BE2C (cell line): ENCODE measurements at regions not wholly inside any gene's neighbourhood (a gene's known extent, or its start where the extent isn't known, plus 50 kb on each side); places are given as distances from the start of the nearest gene placed in this dataset.

Source experiments
- DNase-seq: peaks from one replicate; pipeline ENCODE4 v3.0.0-alpha.2; 2020
- H3K27me3 ChIP-seq: fragments of 250-450 bp; sonication (Bioruptor Pico); 2 replicates; pipeline ENCODE4 v1.5.1; 2020; ENCODE audit warnings: mild to moderate bottlenecking
- H3K36me3 ChIP-seq: fragments of 250-450 bp; sonication (Bioruptor Pico); 2 replicates; pipeline ENCODE4 v1.5.1; 2020; ENCODE audit warnings: mild to moderate bottlenecking
- H3K4me1 ChIP-seq: fragments of 250-450 bp; sonication (Bioruptor Pico); 2 replicates; pipeline ENCODE4 v1.5.1; 2020
- H3K4me3 ChIP-seq: 2 replicates; pipeline ENCODE4 v1.5.1; 2011; ENCODE audit warnings: low read depth, low read length
- H3K9me3 ChIP-seq: fragments of 250-450 bp; sonication (Bioruptor Pico); 2 replicates; pipeline ENCODE4 v1.5.1; 2020
- TF ChIP-seq, protein P1 (sequence below): IDR thresholded peaks from 2 replicates; pipeline ENCODE4 v1.5.1; 2012; ENCODE audit warnings: mild to moderate bottlenecking, low read depth, low read length

DNA sequence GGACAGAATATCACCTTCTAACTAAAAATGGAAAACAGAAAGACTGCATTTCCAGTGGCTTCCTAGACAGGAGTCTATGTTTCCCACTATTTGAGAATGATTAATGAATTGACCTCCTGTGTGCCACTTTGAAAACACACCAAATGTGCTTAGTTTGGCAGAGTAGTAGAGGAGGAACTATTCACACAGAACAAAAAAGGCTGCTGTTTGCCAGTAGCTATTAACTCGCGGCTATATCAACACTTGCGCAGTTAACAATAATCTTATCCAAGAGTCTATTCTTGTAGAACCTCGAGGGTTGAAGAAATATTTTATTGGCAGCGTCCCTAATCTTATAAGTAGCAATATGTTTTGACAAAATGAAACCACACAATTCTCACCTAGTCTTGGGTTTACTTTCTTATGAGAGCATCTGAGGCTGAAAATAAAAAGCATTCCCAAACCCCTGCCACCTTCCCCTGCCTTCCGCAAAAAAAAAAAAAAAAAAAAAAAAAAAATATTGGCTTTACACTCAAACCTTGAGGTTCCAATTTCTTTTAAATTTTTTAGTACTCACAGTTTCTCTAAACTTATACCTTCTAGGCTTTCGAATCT, 127.3 kb upstream of the FLRT2 start:
- TF ChIP-seq, protein P1, sequence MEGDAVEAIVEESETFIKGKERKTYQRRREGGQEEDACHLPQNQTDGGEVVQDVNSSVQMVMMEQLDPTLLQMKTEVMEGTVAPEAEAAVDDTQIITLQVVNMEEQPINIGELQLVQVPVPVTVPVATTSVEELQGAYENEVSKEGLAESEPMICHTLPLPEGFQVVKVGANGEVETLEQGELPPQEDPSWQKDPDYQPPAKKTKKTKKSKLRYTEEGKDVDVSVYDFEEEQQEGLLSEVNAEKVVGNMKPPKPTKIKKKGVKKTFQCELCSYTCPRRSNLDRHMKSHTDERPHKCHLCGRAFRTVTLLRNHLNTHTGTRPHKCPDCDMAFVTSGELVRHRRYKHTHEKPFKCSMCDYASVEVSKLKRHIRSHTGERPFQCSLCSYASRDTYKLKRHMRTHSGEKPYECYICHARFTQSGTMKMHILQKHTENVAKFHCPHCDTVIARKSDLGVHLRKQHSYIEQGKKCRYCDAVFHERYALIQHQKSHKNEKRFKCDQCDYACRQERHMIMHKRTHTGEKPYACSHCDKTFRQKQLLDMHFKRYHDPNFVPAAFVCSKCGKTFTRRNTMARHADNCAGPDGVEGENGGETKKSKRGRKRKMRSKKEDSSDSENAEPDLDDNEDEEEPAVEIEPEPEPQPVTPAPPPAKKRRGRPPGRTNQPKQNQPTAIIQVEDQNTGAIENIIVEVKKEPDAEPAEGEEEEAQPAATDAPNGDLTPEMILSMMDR: no peak
- DNase-seq: no peak

DNA sequence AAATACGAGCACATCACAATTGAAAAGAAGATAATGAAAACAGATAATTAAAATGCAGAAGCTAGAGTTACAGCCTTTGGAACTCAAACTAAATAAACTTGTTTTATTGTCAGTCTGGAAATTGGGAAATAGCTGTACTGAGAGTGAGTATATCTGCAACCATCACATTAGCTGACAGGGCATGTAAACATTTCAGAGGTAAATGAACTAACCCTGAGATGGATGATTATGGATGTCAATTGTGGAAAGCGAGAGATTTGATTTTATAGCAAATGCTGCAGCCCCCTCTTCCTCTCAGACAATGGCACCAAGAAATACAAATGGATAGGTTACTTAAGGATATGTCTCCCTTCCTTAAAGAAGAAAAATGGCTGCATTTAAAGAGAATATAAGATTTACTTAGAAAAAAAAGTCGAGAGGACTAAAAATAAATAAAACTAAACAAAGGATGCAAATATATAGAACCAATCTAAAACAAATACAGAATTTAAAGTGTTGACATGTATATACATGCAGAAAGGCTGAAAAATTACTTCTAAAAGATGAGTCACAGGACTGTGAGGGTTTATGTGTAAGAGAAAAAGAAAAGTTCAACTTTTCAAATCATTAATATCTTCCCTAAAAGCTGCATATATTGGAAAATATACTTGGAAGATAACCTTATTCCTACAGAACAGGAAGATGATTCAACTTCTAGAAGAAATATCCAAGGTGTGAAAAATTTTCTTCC, 120.3 kb upstream of the FLRT2 start:
- no peaks in the 10 kb centered on the region; the same call in 1 of the 2 replicates for H3K9me3 ChIP-seq
- TF ChIP-seq, protein P1: no peak
- no peak overlapping the region for H3K4me3 ChIP-seq
- H3K36me3 ChIP-seq: no peaks in the 10 kb centered on the region
- H3K27me3 ChIP-seq: no peaks in the 10 kb centered on the region
- H3K4me1 ChIP-seq: no peaks in the 10 kb centered on the region
- no peak for DNase-seq

More for the DNA sequence above, 127.3 kb upstream of the FLRT2 start:
- H3K4me1 ChIP-seq: no peaks in the 10 kb centered on the region
- H3K4me3 ChIP-seq: no peak overlapping the region
- no peaks in the 10 kb centered on the region; the same call in none of the 2 replicates for H3K9me3 ChIP-seq
- no peaks in the 10 kb centered on the region for H3K27me3 ChIP-seq
- no peaks in the 10 kb centered on the region for H3K36me3 ChIP-seq

DNA sequence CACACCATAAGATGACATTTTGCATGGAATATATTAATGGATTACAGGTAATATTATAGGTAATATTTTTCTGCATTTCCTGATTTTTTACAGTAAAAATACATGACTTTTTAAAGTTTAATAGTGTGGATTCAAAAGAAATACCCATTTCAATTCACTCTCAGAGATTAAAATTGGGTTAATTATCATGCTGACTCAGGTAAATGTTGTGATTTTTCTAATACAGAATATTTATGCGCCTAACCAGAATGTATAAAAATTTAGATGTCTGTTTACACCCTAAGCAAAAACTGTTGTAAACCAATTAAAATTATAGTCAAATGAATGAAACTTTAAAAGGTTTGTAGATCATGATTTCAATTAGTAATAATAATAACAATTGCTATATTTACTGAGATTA, 117.2 kb upstream of the FLRT2 start:
- Histone ChIP-seq H3K27me3 (no peaks in the 10 kb centered on the region), H3K9me3 (no peaks in the 10 kb centered on the region), H3K36me3 (no peaks in the 10 kb centered on the region), H3K4me1 (no peaks in the 10 kb centered on the region), H3K4me3 (no peak overlapping the region)
- DNase-seq: no peak
- TF ChIP-seq, protein P1: no peak

DNA sequence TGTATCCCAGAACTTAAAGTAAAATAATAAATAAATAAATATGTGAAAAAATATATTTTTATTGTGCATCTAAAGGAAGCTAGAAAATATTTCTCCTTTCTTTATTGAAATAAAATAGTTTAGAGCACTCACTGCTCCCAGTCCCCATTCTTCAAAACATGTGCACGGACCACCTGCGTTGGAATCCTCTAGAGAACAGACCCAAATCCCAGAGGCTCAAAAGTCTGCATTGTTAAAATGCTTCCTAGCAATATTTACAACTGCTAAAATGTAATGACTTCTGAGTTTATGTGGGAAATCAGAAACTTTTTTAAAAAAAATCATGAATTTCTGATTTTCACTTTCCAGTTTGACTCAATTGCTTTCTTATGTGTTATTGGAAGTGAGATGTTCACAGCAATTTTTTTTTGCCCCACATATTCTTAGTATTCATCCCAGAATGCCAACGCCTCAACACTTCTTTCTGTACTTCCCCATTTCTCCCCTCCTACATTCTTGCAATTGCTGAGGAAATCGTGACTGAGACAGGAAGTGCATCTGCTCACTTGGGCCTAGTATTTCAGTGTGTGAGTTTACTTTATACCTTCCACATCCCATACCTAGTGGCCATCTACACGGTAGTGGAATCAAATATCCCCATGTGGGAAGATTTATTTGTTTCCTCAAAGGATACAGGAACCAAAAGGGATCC, 116.0 kb upstream of the FLRT2 start:
- Histone ChIP-seq H3K9me3 (no peaks in the 10 kb centered on the region), H3K4me3 (no peak overlapping the region), H3K4me1 (no peaks in the 10 kb centered on the region), H3K36me3 (no peaks in the 10 kb centered on the region), H3K27me3 (no peaks in the 10 kb centered on the region)
- DNase-seq: no peak
- TF ChIP-seq, protein P1: no peak

DNA sequence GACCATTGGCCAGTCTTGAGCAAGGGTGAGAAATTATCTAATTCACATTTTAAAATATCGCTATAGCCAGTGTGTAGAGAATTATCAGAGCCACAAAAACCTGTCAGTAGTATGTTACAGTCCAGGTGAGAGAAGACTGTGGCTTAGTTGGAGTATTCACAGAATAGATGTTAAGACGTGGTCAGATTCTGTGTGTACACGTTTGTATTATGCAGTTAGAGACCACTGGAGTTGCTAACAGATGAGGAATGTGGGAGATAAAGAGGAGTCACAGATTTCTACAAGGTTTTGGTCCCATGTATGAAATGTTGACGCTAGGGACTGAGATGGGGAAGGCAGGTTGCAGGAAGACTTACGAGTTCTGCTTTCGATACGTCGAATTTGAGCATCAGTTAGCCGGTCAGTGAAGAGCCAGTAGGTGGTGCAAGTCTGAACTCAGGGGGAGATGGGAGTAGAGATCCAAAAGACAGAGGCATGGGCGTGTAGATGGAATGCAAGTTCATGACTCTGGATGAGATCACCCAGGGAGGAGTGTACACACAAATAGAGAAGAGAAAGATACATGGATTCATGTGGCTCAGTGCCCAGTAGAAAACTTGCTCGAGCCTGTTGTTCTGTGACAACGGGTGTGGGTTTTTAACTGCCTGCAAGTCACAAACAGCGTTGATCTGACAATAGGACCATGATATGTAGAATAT, 114.8 kb upstream of the FLRT2 start:
- Histone ChIP-seq H3K4me3 (no peak overlapping the region), H3K4me1 (no peaks in the 10 kb centered on the region)
- no peak for DNase-seq

More for the DNA sequence above, 114.8 kb upstream of the FLRT2 start:
- TF ChIP-seq, protein P1: no peak
- no peaks in the 10 kb centered on the region for H3K9me3 ChIP-seq
- no peaks in the 10 kb centered on the region for H3K27me3 ChIP-seq
- no peaks in the 10 kb centered on the region for H3K36me3 ChIP-seq
